ENCODE measurements at regions not wholly inside any gene's neighbourhood (a gene's known extent, or its start where the extent isn't known, plus 50 kb on each side); places are given as distances from the start of the nearest gene placed in this dataset.

DNA sequence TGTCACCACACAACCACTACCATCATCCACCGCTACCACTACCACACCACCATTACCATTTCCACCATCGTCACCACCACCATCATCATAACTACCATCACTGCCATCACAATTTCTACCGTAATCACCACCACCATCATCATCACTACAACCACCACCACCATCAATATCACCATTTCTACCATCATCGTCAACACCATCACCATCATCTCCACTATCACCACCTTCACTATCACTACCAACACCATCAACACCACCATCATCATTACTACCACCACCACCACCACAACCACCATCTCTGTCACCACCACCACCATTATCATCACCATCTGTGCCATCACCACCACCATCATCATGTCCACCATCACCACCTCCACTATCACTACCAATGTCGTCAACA is 524.5 kb upstream of the C16orf82 start:
- TF ChIP-seq, protein P1, sequence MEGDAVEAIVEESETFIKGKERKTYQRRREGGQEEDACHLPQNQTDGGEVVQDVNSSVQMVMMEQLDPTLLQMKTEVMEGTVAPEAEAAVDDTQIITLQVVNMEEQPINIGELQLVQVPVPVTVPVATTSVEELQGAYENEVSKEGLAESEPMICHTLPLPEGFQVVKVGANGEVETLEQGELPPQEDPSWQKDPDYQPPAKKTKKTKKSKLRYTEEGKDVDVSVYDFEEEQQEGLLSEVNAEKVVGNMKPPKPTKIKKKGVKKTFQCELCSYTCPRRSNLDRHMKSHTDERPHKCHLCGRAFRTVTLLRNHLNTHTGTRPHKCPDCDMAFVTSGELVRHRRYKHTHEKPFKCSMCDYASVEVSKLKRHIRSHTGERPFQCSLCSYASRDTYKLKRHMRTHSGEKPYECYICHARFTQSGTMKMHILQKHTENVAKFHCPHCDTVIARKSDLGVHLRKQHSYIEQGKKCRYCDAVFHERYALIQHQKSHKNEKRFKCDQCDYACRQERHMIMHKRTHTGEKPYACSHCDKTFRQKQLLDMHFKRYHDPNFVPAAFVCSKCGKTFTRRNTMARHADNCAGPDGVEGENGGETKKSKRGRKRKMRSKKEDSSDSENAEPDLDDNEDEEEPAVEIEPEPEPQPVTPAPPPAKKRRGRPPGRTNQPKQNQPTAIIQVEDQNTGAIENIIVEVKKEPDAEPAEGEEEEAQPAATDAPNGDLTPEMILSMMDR (IDR thresholded peaks at IDR 0.05; ENCODE audit: low read depth, low read length) = no peak
- H3K4me3 ChIP-seq (ENCODE audit: low read depth, low read length) = no peak overlapping the region

DNA sequence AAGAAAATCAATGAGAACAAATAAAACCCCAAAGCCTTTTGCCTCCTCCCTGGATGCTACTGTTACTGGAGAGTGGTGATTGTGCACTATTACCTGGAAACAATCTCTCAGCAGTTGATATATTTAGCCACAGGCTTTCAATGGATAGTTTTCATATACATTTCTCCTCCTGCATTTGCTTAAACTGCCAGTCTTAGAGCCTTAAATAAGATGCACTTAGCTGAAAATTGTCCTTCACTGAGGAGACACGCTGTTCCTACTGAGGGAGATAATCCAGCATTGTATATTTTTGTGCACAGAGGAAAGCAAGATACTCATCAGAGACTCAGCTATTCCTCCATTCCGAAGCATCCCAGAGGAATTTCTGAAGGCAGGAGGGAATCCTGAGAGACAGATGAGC is 520.2 kb upstream of the C16orf82 start:
- TF ChIP-seq, protein P1 (IDR thresholded peaks at IDR 0.05; ENCODE audit: low read depth, low read length) = no peak
- no peak overlapping the region for H3K4me3 ChIP-seq (ENCODE audit: low read depth, low read length)

DNA sequence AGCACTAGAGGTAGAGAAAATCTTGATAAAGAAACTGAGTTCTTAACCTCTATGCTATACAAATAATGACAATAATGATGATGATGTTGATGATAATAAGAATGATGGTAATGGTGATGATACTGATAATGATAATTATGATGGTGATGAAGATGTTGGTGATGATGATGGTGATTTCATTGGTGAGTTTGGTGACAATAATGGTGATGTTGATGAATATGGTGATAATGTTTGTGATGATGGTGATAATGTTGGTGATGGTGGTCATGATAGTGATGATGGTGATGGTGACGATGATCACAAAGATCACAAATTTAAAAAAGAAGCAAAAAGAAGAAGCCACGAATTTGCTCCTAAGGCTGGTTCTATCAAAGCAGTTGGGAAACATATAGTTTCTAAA is 519.0 kb upstream of the C16orf82 start:
- H3K4me3 ChIP-seq (ENCODE audit: low read depth, low read length) = no peak overlapping the region
- TF ChIP-seq, protein P1 (IDR thresholded peaks at IDR 0.05; ENCODE audit: low read depth, low read length) = no peak

DNA sequence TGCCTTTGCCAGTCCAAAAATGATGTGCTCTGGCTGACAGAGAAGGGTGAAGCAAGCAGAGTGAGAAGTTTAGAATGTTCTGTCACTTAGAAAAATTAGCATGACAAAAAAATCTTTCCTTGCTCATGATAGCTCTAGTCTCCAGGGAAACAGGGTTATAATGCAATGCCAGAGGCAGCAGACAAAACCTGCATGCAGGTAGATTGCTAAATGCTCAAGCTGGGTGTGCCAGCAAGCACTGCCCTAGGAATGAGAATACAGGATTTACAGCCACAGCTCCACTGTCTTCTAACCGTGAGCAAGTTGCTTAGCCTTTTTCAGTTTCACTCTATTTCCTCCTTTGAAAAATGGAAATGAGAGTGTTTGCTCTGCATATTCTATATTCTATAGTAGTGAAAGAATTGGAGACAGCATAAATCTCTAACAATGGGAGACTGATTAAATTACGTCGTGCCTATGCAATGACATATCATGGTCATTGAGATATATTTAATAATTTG is 516.6 kb upstream of the C16orf82 start:
- TF ChIP-seq, protein P1 (IDR thresholded peaks at IDR 0.05; ENCODE audit: low read depth, low read length) = no peak
- H3K4me3 ChIP-seq (ENCODE audit: low read depth, low read length) = no peak overlapping the region

DNA sequence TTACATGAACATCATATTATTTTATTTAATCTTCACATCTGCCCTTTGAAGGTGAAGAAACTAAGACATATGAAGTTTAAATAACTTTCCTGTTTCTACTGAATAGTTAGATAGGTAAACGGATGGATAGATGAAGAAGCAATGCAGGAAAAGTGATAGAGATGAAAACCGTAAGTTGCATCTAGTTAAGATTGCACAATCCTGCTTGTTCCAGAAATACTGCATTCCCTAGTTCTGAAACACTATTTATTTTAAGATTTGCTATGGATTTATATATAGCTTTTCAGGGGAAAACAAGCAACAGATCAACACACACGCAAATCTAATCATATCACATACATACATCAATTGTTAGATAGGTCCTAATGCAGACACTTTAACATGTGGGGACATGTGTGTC is 512.7 kb upstream of the C16orf82 start:
- TF ChIP-seq, protein P1 (IDR thresholded peaks at IDR 0.05; ENCODE audit: low read depth, low read length) = no peak

DNA sequence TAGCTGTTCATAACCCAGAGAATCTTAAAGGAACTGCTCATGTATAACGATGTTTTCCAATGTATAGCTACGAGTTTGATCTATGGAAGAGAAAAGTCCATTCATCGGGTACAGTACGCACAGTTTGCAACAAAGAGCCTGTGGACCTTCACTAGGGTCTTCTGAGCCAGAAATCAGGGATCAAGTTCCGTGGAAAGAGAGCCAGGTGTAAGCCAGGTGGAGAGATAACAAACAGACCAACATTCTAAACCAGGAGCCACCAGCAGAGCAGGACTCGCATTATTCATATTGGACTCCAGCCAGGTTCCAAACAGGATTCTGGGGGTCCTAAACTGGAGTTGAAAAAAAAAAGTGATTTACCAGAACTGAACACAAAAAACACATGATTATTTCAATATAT is 505.4 kb upstream of the C16orf82 start:
- TF ChIP-seq, protein P1 (IDR thresholded peaks at IDR 0.05; ENCODE audit: low read depth, low read length) = no peak
- H3K4me3 ChIP-seq (ENCODE audit: low read depth, low read length) = no peak overlapping the region

More for the DNA sequence above, 512.7 kb upstream of the C16orf82 start:
- no peak overlapping the region for H3K4me3 ChIP-seq (ENCODE audit: low read depth, low read length)

DNA sequence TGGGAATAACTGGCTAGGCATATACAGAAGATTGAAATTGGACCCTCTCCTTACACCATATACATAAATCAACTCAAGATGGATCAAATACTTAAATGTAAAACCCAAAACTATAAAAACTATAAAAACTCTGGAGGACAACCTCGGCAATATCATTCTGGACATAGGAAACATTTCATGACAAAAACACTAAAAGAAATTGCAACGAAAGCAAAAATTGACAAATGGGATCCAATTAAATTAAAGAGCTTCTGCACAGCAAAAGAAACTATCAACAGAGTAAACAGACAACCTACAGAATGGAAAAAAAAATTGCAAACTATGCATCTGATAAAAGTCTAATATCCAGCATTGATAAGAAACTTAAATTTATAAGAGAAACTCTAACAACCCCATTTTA is 503.7 kb upstream of the C16orf82 start:
- TF ChIP-seq, protein P1 (IDR thresholded peaks at IDR 0.05; ENCODE audit: low read depth, low read length) = no peak
- H3K4me3 ChIP-seq (ENCODE audit: low read depth, low read length) = no peak overlapping the region
